ELR (cell line): ENCODE measurements at regions not wholly inside any gene's neighbourhood (a gene's known extent, or its start where the extent isn't known, plus 50 kb on each side); places are given as distances from the start of the nearest gene placed in this dataset.

Source experiments
- DNase-seq: peaks from one replicate; pipeline ENCODE4 v3.0.0-alpha.2; 2015; ENCODE audit warnings: low read depth

GRCh38 chr7:1321411-1322239 lies 89.0 kb downstream of the UNCX start:
- no peak for DNase-seq

DNA sequence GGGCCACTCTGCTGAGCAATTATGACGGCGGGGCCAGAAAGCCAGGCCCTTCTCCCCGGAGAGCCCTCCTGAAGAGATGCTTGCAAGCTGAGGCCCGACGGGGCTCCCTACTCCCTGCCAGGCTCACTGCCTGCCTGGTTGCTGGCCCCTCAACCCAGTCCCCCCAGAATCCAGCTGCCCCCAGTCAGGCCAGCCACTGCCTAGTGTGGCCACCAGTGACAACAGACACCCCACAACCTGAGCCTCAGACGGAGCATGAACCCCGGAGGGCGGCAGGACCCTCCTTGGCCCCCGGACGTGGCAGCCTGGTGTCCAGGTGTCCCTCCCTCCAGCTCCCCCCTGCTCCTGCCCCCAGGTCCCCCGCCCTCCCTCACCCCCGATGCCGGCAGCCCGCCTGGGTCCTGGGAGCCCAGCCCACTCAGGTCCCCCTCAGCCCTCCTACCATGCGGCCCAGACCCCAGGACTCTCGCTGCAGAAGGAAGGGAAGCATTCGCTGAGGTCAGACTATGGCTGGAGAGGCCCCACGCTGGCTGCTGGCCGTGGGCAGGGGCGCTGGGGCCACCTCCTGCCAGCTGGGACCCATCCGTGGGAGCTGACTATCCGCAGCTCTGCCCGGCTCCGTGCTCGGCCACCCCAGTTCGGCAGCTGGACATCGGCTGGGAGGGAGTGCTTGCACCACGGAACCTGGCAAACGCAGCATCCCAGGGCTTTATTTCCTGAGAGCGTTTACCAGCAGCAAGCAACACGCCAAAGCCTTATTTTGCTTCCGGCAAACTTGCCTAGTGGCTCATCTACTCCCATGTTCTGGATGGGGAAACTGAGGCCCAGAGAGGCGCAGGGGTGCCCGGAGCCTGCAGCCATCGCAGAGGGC lies 89.8 kb downstream of the UNCX start:
- DNase-seq = no peak

GRCh38 chr7:1323178-1324027 lies 90.7 kb downstream of the UNCX start:
- no peak for DNase-seq

- no peak for DNase-seq
Observed at GRCh38 chr7:1324028-1324900, 91.6 kb downstream of the UNCX start.

GRCh38 chr7:1325246-1325645 lies 92.6 kb downstream of the UNCX start:
- DNase-seq = no peak

DNA sequence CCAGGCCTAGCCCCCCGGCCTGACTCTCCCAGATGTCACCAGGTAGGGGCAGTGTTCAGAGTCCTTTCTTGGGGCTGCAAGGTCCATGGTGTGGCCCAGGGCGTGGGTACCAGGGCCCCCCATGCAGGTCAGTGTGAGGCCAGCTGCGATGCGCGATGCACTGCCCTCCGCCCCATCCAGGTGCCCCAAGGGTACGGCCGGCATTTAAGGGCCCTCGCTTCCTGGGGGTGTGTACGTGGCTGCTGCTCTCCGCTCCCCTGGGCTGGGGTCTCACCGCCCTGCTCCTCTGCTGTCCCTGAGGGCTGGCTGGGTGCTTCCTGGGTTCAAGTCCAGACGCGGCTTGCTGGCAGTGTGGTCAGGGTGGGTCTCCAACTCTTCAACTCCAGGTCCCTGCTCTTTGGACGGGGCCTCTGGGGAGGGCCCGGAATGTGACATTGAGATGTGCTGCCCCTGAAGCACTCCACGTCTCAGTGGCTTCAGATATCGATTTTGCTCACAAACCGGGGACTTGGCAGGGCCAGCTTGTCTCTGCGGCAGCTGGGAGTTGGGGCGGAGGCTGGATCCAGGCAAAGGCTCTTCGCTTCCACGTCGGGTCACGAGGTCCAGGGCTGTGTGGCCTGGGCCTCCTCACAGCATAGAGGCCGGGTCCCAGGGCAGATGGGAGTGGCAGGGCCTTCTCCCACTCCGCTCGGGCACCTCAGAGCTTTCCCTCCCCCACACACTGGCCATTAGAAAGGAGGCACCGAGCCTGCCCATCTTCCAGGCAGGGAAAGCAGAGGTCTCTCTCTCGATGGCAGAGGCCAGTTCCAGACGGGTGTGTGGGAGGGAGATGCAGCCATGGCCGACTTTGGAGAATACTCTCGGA lies 93.2 kb downstream of the UNCX start:
- no peak for DNase-seq

- no peak for DNase-seq
Observed at GRCh38 chr7:1326511-1326785, 93.8 kb downstream of the UNCX start.

DNA sequence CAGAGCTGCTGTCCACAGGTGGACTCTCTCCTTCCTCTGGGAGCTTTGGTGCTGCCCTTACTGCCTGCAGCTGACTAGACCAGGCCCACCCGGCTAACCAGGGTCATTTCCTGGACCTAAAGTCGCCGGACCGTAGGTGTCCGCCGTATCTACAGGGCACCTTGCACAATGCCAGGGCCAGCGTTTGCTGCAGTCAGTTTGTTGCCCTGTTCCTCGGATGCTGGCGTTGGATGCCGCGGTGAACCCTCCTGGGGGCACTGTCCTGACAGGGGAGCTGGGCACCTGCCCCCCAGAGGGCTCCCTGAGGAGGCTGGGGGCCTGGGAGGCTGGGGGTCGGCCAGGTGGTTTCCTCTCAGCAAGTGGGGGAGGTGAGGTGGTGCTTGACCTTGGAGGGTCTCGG lies 96.6 kb downstream of the UNCX start:
- no peak for DNase-seq

GRCh38 chr7:1329966-1330800 lies 97.5 kb downstream of the UNCX start:
- DNase-seq = no peak

DNA sequence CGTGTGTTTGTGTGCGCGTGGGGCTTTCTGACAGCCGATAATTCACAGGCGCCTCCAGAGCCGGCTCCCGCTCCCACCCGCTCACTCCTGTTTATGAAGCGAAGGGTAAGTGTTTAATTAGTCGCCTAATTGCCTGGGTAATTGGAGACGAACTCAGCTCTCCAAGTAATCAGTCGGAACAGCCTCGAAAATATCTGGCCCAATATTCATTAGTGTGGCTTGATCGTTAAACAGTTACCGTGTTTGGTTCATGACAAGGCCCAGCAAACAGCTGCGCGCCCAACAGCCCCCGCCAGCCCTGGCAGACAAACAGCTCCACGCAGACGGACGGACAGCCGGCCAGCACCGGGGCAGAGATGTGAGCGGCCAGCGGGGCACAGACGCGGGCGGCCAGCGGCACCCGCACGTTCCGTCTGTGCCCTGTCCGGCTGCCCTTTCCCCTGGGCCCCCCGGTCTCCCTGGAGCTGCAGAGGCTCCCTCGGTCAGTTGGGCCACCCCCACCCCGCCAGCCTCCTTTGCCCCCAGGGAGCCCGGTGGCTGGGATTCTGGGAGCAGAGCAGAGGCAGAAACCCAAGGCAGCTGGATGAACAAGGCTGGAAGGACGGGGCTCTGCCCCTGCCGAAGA lies 98.2 kb downstream of the UNCX start:
- DNase-seq = no peak

DNA sequence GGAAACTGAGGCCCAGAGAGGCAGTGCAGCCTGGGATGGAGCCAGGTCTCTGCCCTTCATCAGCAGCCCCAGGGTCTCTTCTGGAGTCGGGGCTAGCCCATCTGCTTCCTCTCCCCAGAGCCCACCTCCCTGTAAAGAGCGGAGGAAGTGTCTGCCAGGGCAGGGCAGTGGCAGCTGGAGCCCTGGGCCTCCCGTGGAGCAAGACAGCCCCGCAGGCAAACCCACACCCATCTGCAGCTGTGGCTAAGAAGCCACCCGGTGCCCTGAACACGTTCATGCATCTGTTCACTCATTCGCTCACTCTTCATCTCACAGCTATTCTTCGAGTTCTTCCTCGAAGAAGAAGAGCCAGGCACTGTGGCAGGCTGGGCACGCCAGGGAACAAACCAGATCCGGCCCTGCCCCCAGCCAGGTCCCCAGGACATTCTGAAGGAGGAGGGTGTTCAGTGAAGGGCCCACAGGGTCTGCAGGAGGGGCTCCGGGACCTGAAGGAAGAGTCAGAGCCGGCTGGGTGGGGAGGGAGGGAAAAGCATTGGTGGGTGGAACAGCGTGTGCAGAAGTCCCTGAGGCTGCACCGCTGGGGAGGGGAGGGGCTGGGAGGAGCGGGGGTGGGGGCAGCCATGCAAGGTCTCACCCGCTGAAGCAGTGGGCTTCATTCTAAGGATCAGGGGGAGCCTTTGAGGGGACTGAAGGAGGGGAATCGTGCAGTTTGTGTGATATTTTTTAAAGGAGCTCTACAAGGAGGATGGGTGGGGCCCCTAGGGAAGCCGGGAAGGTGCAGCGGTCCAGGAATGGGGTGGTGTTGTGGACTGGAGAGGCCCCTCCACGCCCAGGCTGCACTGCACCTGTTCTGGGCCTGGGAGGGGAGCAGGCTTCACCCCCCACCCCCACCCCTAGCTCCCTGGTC lies 99.1 kb downstream of the UNCX start:
- DNase-seq = no peak

DNA sequence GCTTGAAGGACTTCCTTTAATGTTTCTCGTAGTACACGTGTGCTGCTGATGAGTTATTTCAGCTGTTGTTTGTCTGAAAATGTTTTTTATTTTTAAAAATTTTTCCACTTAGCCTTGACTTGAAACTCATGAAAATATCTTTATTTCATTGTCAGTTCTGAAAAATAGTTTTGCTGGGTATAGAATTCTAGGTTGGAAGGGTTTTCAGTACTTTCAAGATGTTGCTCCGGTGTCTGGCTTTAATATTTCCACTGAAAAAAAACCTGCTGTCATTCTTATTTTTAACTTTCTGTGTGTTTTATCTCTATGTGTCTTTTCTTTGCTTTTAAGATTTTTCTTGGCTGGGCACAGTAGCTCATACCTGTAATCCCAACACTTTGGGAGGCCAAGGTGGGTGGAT lies 103.8 kb downstream of the UNCX start:
- no peak for DNase-seq

DNA sequence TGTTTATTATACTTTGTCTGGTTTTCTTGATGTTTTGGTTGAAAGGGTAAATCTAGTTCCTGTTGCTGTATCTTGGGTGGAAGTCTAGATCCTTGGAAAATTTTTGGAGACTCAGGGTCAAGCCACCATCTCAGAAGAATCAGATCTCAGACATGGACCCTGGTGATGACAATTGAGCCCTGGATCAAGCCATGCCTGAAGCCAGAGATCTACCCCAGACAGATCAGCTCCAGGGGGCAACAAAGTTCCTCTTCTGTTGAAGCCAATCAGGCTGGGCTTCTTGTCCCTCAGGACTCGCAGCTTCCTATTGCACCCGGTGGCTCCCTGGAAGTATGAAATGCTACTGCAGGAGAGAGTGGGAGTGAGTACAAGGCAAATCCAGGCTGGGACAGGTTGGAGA lies 106.9 kb downstream of the UNCX start:
- DNase-seq = no peak

- DNase-seq = no peak
Observed at GRCh38 chr7:1340031-1340430, 107.4 kb downstream of the UNCX start.

DNA sequence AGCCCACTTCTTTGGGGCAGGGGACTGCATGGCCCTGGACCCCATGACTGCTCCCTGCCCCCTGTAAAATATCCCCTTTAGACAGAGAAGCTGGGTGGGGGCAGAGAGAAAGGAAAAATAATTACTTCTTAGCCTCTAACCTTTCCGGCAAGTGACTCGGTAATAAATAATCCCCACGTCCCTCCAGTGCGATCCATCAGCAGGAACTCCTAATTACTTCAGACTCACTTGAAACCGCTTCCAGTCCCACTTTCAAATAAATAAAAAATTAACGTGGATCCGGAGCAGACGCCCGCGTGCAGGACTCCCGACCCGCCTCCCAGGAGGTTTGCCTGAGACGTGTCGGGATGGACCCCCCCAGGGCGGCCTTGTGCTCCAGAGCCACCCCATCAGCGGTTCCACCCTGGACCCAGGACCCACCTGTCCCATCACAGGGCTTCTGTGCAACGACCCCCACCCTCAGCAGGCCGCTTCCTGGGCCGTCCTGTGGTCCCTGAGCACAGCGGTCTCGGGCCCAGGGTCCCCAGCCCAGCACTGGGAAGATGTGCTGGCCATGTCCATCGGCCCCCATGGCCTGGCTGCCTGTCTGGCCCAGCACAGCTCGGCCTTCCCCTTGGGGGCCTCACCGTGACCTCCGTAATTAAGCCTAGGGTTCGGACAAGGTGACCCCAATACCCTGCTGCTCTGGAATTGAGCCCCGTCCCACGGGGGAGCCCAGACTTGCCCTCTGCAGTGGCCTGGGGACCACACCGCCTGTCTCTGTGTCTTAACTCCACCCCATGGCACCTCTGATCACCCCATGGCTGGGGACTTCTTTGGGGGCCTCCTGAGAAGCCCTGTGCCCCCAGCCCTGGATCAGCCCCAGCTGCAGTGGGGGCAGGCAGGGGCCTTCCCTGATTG lies 108.0 kb downstream of the UNCX start:
- no peak for DNase-seq

DNA sequence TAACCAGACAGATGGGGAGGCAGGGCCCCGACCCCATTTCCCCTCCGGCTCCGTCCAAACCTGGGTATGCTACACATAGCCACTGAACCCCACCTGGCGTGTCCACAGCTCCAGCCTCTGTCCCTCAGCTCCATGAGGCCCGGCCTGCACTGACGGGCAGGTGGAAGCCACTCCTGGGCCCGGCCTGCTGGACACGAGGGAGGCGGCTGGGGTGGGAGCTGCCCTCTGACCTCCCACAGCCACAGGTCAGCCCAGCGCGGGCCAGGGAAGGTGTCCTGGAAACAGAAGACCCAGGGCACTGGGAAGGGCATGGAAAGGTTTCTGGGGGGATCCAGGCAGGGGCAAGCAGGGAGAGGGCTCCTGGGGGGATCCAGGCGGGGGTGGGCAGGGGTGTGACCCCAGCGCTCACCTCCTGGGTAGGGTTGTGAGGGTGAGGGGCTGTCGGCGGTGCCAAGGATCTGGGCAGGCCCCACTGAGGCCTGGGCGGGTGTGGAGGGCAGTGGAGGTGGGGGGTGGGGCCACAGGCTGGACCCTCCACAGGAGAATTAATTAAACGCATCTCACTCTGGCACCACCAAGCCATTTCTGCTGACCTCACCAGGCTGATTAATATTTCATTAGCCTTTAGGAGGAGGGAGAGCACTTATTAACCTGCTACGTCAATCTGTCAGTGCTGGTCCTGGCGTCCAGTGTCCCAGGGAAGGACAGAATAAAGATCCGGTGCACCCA lies 108.9 kb downstream of the UNCX start:
- DNase-seq = no peak
